PC-9 (cell line): ENCODE measurements at regions not wholly inside any gene's neighbourhood (a gene's known extent, or its start where the extent isn't known, plus 50 kb on each side); places are given as distances from the start of the nearest gene placed in this dataset.

ENCODE experiments used
- EZH2 ChIP-seq: fragments of 200-600 bp; sonication (generic); IDR thresholded peaks from 2 replicates; pipeline ENCODE4 v1.8.0; 2017; ENCODE audit warnings: antibody characterized with exemption, low read depth
- TF ChIP-seq, protein P1 (sequence below): fragments of 200-600 bp; sonication (generic); conservative IDR thresholded peaks from 2 replicates; pipeline ENCODE4 v1.6.1; 2017; ENCODE audit warnings: mixed run types, antibody characterized with exemption, mild to moderate bottlenecking, moderate library complexity

DNA sequence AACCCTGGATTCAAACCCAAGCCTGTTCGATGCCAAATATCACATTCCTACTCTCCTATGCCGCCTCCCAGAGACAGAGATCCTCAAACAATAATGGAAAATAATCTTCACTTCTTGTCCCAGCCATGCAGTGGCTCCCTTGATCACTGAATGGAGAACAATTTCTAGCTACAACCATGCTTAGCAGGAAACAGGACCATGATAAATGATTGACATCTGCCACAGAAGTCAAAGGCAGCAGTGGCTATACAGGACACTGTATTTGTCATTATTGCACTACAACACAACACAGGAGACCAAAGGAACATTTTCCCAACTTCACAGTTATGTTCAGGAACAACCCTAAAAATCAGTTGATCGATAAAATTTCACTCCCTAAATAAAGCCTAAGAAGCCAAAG lies 243.3 kb upstream of the SLC7A11 start:
- TF ChIP-seq, protein P1, sequence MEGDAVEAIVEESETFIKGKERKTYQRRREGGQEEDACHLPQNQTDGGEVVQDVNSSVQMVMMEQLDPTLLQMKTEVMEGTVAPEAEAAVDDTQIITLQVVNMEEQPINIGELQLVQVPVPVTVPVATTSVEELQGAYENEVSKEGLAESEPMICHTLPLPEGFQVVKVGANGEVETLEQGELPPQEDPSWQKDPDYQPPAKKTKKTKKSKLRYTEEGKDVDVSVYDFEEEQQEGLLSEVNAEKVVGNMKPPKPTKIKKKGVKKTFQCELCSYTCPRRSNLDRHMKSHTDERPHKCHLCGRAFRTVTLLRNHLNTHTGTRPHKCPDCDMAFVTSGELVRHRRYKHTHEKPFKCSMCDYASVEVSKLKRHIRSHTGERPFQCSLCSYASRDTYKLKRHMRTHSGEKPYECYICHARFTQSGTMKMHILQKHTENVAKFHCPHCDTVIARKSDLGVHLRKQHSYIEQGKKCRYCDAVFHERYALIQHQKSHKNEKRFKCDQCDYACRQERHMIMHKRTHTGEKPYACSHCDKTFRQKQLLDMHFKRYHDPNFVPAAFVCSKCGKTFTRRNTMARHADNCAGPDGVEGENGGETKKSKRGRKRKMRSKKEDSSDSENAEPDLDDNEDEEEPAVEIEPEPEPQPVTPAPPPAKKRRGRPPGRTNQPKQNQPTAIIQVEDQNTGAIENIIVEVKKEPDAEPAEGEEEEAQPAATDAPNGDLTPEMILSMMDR, result no peak
- TF ChIP-seq EZH2, result no peak
